GM12878 (cell line): ENCODE measurements at regions not wholly inside any gene's neighbourhood (a gene's known extent, or its start where the extent isn't known, plus 50 kb on each side); places are given as distances from the start of the nearest gene placed in this dataset.

Experiments
- ATAC-seq: fragments of 200-7000 bp; cut with Tn5 transposase; 3 replicates; pipeline ENCODE4 v1.9.1; 2020; ENCODE audit warnings: mild to moderate bottlenecking, moderate library complexity
- BruUV-seq: library from RNA; stranded (reverse); fragments of 400-500 nt; replicated peaks from 2 replicates; lab custom pipeline; 2021; lab: Mats Ljungman, UMichigan
- CTCF ChIA-PET: fragments of 300-600 bp; sonication (Branson Sonifier 250); formaldehyde crosslinking; extraction: SDS; loops from one replicate; lab custom pipeline; 2021; ENCODE audit warnings: inconsistent platforms; lab: Yijun Ruan, JAX
- POLR2A ChIA-PET: fragments of 350-600 bp; formaldehyde crosslinking; extraction: SDS; loops from one replicate; lab custom pipeline; 2021; ENCODE audit warnings: inconsistent platforms; lab: Charles Lee
- RAD21 ChIA-PET: fragments of 300-600 bp; sonication (Branson Sonifier 250); formaldehyde crosslinking; loops from one replicate; lab custom pipeline; 2023; ENCODE audit warnings: antibody characterized with exemption; ENCODE audit not compliant: unreplicated experiment; lab: Charles Lee
- SMC1A ChIA-PET: fragments of 300-600 bp; sonication (Branson Sonifier 250); formaldehyde crosslinking; loops from one replicate; lab custom pipeline; 2023; ENCODE audit not compliant: unreplicated experiment, uncharacterized antibody; lab: Charles Lee
- DNase-seq: peaks from one replicate; pipeline ENCODE4 v3.0.0-alpha.2; 2011; ENCODE audit warnings: low read depth, low spot score
- FAIRE-seq: peaks from 3 replicates; lab custom pipeline; 2011; peaks lifted over from hg19 to GRCh38; lab: Jason Lieb, UNC
- H2AFZ ChIP-seq: 2 replicates; pipeline ENCODE4 v1.6.0; 2011; ENCODE audit warnings: low read depth, low read length, control low read depth; ENCODE audit not compliant: control insufficient read depth
- H3K27ac ChIP-seq: 2 replicates; pipeline ENCODE4 v1.5.1; 2011; ENCODE audit warnings: control low read depth; ENCODE audit not compliant: control insufficient read depth, insufficient read depth
- H3K27me3 ChIP-seq, 2 experiments: replicated peaks in 1 of 2; 2 replicates each; pipeline versions ENCODE4 v1.6.0 to v1.6.1; 2011; ENCODE audit warnings: low read length in 1 of 2; ENCODE audit not compliant: control insufficient read depth in 2 of 2, insufficient read depth in 2 of 2
- H3K36me3 ChIP-seq, 2 experiments: 2 replicates each; pipeline ENCODE4 v1.5.1; 2011; ENCODE audit warnings: low read length in 1 of 2; ENCODE audit not compliant: control insufficient read depth in 2 of 2, insufficient read depth in 2 of 2
- H3K4me1 ChIP-seq: 2 replicates; pipeline ENCODE4 v1.6.1; 2011; ENCODE audit warnings: mild to moderate bottlenecking, low read length, moderate library complexity, mixed read lengths; ENCODE audit not compliant: control insufficient read depth, insufficient read depth
- H3K4me2 ChIP-seq: 2 replicates; pipeline ENCODE4 v1.6.0; 2011; ENCODE audit warnings: control low read depth; ENCODE audit not compliant: control insufficient read depth, insufficient read depth
- H3K4me3 ChIP-seq: fragments of 200-600 bp; sonication (generic); 2 replicates; pipeline ENCODE4 v1.5.1; 2016
- H3K79me2 ChIP-seq: 2 replicates; pipeline ENCODE4 v1.6.0; 2011; ENCODE audit warnings: low read length; ENCODE audit not compliant: control insufficient read depth, insufficient read depth
- H3K9ac ChIP-seq: 2 replicates; pipeline ENCODE4 v1.8.0; 2011; ENCODE audit warnings: low read length, control low read depth, mixed read lengths; ENCODE audit not compliant: control insufficient read depth, insufficient read depth
- H3K9me3 ChIP-seq: replicated peaks from 3 replicates; pipeline ENCODE4 v1.5.1; 2011; ENCODE audit warnings: mild to moderate bottlenecking, low read length; ENCODE audit not compliant: control insufficient read depth, insufficient read depth
- H4K20me1 ChIP-seq: 2 replicates; pipeline ENCODE4 v1.6.0; 2011; ENCODE audit not compliant: control insufficient read depth, insufficient read depth
- CBX5 ChIP-seq: sonication (generic); IDR thresholded peaks from 2 replicates; pipeline ENCODE4 v1.6.1; 2016; ENCODE audit warnings: low read depth, moderate library complexity, mild to moderate bottlenecking, inconsistent platforms
- PAX5 ChIP-seq: IDR thresholded peaks from 2 replicates; pipeline ENCODE4 v1.6.1; 2011; ENCODE audit warnings: low read depth, low read length, borderline replicate concordance
- RBBP5 ChIP-seq: fragments of 200-600 bp; sonication (generic); conservative IDR thresholded peaks from 2 replicates; pipeline ENCODE4 v1.6.1; 2016
- WGBS: methylation state at CpG from one replicate; pipeline ENCODE4 v1.1.6; 2016; ENCODE audit warnings: low lambda C conversion rate; ENCODE audit not compliant: insufficient replicate concordance, insufficient coverage; ENCODE audit errors: missing lambda C conversion rate; 5-methylcytosine and 5-hydroxymethylcytosine counted together
- in situ Hi-C: fragments of 300-500 bp; cut with MboI; formaldehyde crosslinking; loops from 9 replicates; pipeline ENCODE4 v1.14.3; 2018; ENCODE audit warnings: mixed read lengths
- intact Hi-C: fragments of 100-400 bp; cut with micrococcal nuclease; formaldehyde crosslinking; loops from one replicate; pipeline ENCODE4 v1.14.2; 2022; ENCODE audit not compliant: unreplicated experiment
- TF ChIP-seq, protein P1 (sequence below): fragments of 450-650 bp; formaldehyde crosslinking; IDR thresholded peaks from 2 replicates; pipeline ENCODE4 v1.4.0; 2020; ENCODE audit warnings: mild to moderate bottlenecking, moderate library complexity
- TF ChIP-seq, protein P2 (sequence below): fragments of 450-650 bp; IDR thresholded peaks from 2 replicates; pipeline ENCODE4 v1.6.1; 2018; ENCODE audit warnings: mild to moderate bottlenecking, low read depth, moderate library complexity; ENCODE audit not compliant: partially characterized antibody
- TF ChIP-seq, protein P3 (sequence below): IDR thresholded peaks from 2 replicates; pipeline ENCODE4 v1.6.1; 2012; ENCODE audit warnings: low read depth, low read length, improper control_type of control experiment
- TF ChIP-seq, protein P4 (sequence below): fragments of 150-350 bp; IDR thresholded peaks from 2 replicates; pipeline ENCODE4 v1.6.1; 2016; ENCODE audit warnings: low read depth, low read length
- TF ChIP-seq, protein P5 (sequence below): fragments of 450-650 bp; IDR thresholded peaks from 2 replicates; pipeline ENCODE4 v1.6.1; 2017; ENCODE audit warnings: mild to moderate bottlenecking, low read depth, inconsistent platforms; ENCODE audit not compliant: poor library complexity, severe bottlenecking

DNA sequence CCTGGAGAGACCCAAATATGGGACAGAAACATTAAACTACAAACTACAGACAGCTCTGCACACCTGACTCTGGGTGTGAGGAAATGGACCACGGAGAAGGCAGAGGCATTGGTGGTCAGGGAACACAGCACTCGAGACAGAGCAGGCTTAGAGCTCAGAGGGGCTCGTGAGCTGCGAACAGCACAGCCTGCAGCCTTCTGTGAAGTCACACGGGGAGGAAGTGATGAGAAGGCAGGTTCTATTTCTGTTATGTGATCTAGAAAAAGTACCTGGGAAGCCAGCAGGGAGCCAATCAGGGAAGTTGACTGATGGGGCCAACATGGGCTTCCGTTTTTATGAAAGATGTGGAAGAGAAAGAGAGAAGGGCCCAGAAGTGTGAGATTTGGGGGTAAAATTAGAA is 88.9 kb upstream of the SNAP25 start (continued):
- TF ChIP-seq, protein P1, sequence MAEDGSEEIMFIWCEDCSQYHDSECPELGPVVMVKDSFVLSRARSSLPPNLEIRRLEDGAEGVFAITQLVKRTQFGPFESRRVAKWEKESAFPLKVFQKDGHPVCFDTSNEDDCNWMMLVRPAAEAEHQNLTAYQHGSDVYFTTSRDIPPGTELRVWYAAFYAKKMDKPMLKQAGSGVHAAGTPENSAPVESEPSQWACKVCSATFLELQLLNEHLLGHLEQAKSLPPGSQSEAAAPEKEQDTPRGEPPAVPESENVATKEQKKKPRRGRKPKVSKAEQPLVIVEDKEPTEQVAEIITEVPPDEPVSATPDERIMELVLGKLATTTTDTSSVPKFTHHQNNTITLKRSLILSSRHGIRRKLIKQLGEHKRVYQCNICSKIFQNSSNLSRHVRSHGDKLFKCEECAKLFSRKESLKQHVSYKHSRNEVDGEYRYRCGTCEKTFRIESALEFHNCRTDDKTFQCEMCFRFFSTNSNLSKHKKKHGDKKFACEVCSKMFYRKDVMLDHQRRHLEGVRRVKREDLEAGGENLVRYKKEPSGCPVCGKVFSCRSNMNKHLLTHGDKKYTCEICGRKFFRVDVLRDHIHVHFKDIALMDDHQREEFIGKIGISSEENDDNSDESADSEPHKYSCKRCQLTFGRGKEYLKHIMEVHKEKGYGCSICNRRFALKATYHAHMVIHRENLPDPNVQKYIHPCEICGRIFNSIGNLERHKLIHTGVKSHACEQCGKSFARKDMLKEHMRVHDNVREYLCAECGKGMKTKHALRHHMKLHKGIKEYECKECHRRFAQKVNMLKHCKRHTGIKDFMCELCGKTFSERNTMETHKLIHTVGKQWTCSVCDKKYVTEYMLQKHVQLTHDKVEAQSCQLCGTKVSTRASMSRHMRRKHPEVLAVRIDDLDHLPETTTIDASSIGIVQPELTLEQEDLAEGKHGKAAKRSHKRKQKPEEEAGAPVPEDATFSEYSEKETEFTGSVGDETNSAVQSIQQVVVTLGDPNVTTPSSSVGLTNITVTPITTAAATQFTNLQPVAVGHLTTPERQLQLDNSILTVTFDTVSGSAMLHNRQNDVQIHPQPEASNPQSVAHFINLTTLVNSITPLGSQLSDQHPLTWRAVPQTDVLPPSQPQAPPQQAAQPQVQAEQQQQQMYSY (CRISPR knock-in tag): no peak

DNA sequence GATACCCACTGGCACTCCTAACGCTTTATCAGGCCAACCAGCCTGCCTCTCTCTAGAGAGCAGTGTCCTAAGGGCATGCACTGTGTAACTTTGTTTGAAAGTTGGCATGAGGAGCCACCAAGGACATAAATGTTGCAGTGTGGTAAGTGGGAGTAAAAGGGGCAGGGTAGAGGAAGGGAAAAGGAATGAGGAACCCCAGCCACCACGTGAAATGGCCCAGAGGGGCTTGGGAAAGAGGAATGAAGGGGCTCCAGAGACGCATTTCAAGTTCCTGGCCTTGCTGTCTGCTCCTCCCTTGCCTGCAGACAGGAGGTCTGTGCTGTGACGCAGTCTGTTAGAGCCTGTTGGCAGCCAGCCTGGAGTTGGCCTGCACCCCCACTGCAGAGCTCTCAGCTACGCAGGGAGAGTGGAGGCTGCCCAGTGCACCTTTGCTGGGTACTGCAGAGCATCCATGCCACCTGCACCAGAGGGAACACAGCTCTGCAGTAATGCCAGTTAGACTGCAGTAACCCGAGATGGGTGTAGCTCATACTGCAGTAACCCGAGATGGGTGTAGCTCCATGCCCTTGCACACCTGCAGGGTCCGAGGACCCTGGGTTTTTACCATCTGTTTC is 86.8 kb upstream of the SNAP25 start:
- intact Hi-C loops: no loop called here
- Histone ChIP-seq H3K79me2 (no peaks in the 10 kb centered on the region), H3K36me3 (no peaks in the 10 kb centered on the region), H3K4me3 (no peak overlapping the region), H3K4me1 (no peaks in the 10 kb centered on the region), H3K27ac (no peak overlapping the region), H3K4me2 (no peak overlapping the region), H3K9ac (no peak overlapping the region), H2AFZ (no peak overlapping the region), H3K27me3 (no peaks in the 10 kb centered on the region; a peak in 1 of 4 replicates), H4K20me1 (no peaks in the 10 kb centered on the region), H3K9me3 (no peaks in the 10 kb centered on the region)
- in situ Hi-C loops: no loop called here
- ChIA-PET CTCF (no interaction called here), POLR2A (no interaction called here), SMC1A (no interaction called here), RAD21 (no interaction called here)
- no peak for ATAC-seq
- 12% methylated on average over 8 of the region's 8 CpGs for WGBS
- no TSS peak for BruUV-seq
- DNase-seq: no peak
- FAIRE-seq: no peak
- TF ChIP-seq, protein P2, sequence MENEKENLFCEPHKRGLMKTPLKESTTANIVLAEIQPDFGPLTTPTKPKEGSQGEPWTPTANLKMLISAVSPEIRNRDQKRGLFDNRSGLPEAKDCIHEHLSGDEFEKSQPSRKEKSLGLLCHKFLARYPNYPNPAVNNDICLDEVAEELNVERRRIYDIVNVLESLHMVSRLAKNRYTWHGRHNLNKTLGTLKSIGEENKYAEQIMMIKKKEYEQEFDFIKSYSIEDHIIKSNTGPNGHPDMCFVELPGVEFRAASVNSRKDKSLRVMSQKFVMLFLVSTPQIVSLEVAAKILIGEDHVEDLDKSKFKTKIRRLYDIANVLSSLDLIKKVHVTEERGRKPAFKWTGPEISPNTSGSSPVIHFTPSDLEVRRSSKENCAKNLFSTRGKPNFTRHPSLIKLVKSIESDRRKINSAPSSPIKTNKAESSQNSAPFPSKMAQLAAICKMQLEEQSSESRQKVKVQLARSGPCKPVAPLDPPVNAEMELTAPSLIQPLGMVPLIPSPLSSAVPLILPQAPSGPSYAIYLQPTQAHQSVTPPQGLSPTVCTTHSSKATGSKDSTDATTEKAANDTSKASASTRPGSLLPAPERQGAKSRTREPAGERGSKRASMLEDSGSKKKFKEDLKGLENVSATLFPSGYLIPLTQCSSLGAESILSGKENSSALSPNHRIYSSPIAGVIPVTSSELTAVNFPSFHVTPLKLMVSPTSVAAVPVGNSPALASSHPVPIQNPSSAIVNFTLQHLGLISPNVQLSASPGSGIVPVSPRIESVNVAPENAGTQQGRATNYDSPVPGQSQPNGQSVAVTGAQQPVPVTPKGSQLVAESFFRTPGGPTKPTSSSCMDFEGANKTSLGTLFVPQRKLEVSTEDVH: no peak
- TF ChIP-seq, protein P3, sequence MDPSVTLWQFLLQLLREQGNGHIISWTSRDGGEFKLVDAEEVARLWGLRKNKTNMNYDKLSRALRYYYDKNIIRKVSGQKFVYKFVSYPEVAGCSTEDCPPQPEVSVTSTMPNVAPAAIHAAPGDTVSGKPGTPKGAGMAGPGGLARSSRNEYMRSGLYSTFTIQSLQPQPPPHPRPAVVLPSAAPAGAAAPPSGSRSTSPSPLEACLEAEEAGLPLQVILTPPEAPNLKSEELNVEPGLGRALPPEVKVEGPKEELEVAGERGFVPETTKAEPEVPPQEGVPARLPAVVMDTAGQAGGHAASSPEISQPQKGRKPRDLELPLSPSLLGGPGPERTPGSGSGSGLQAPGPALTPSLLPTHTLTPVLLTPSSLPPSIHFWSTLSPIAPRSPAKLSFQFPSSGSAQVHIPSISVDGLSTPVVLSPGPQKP: no peak
- no peak for TF ChIP-seq RBBP5
- TF ChIP-seq, protein P4, sequence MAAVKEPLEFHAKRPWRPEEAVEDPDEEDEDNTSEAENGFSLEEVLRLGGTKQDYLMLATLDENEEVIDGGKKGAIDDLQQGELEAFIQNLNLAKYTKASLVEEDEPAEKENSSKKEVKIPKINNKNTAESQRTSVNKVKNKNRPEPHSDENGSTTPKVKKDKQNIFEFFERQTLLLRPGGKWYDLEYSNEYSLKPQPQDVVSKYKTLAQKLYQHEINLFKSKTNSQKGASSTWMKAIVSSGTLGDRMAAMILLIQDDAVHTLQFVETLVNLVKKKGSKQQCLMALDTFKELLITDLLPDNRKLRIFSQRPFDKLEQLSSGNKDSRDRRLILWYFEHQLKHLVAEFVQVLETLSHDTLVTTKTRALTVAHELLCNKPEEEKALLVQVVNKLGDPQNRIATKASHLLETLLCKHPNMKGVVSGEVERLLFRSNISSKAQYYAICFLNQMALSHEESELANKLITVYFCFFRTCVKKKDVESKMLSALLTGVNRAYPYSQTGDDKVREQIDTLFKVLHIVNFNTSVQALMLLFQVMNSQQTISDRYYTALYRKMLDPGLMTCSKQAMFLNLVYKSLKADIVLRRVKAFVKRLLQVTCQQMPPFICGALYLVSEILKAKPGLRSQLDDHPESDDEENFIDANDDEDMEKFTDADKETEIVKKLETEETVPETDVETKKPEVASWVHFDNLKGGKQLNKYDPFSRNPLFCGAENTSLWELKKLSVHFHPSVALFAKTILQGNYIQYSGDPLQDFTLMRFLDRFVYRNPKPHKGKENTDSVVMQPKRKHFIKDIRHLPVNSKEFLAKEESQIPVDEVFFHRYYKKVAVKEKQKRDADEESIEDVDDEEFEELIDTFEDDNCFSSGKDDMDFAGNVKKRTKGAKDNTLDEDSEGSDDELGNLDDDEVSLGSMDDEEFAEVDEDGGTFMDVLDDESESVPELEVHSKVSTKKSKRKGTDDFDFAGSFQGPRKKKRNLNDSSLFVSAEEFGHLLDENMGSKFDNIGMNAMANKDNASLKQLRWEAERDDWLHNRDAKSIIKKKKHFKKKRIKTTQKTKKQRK: no peak
- TF ChIP-seq CBX5: no peak
- TF ChIP-seq, protein P5, sequence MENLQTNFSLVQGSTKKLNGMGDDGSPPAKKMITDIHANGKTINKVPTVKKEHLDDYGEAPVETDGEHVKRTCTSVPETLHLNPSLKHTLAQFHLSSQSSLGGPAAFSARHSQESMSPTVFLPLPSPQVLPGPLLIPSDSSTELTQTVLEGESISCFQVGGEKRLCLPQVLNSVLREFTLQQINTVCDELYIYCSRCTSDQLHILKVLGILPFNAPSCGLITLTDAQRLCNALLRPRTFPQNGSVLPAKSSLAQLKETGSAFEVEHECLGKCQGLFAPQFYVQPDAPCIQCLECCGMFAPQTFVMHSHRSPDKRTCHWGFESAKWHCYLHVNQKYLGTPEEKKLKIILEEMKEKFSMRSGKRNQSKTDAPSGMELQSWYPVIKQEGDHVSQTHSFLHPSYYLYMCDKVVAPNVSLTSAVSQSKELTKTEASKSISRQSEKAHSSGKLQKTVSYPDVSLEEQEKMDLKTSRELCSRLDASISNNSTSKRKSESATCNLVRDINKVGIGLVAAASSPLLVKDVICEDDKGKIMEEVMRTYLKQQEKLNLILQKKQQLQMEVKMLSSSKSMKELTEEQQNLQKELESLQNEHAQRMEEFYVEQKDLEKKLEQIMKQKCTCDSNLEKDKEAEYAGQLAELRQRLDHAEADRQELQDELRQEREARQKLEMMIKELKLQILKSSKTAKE: no peak
- no peak for TF ChIP-seq PAX5
